Mucosa of descending colon (tissue), 3 donors: ENCODE measurements at regions not wholly inside any gene's neighbourhood (a gene's known extent, or its start where the extent isn't known, plus 50 kb on each side); places are given as distances from the start of the nearest gene placed in this dataset.
"Not testable (repeated sequence)": the region's sequence is repeated elsewhere in the genome, so short reads cannot be mapped to it uniquely, and the experiment has no call there.

Source experiments
- ATAC-seq: fragments of 200-7000 bp; cut with Tn5 transposase; one replicate; pipeline ENCODE4 v1.9.1; 2020; ENCODE audit warnings: mild to moderate bottlenecking, moderate library complexity
- DNase-seq, 3 donors: peaks; one replicate each; pipeline ENCODE4 v3.0.0-alpha.2; 2020
- H3K36me3 ChIP-seq: fragments of 200-600 bp; one replicate; pipeline ENCODE4 v1.8.0; 2021; ENCODE audit warnings: low read depth, mild to moderate bottlenecking
- H3K4me1 ChIP-seq: fragments of 200-600 bp; one replicate; pipeline ENCODE4 v1.8.0; 2021; ENCODE audit warnings: low read depth, mild to moderate bottlenecking
- H3K4me3 ChIP-seq: fragments of 200-600 bp; one replicate; pipeline ENCODE4 v1.8.0; 2021; ENCODE audit warnings: mild to moderate bottlenecking
- H3K9me3 ChIP-seq: fragments of 200-600 bp; one replicate; pipeline ENCODE4 v1.8.0; 2021; ENCODE audit warnings: mild to moderate bottlenecking
- intact Hi-C, 2 donors: fragments of 100-400 bp; cut with DNase I in 1 of 2; cut with micrococcal nuclease in 1 of 2; formaldehyde crosslinking; loops; one replicate each; pipeline versions ENCODE4 v1.11.0 to v1.11.1; 2022; cut with DNase I, micrococcal nuclease
- TF ChIP-seq, protein P1 (sequence below): fragments of 200-600 bp; IDR thresholded peaks from one replicate; pipeline ENCODE4 v1.8.0; 2022; ENCODE audit warnings: antibody characterized with exemption, mild to moderate bottlenecking
- donor health status: DM: no; HTN: no; CAD: no; lungs with moderate emphysema.
- donor health status: DM: no; HTN: no; CAD: no.
- donor health status: DM: no; HTN: yes; CAD: no.

DNA sequence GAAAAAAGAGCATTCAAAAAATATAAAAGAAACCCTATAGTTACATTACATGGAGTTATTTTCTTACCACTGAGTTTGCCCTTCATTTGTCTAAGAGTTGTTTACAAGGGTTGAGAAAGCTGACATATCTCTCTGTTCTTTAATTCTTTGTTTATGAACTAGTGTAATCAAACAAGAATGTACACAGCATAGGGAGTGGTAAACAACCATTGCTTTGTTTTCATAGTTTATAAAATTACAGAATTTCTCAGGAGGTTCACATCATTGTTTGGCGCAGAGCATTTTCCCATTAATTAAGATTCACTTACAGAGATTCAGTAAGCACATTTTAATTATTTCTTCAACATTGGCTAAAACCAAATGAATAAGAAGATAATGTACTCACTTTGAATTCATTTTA lies 87.6 kb downstream of the IFI44 start:
- Histone ChIP-seq H3K4me3 (no peak overlapping the region), H3K36me3 (no peaks in the 10 kb centered on the region), H3K9me3 (no peaks in the 10 kb centered on the region), H3K4me1 (no peaks in the 10 kb centered on the region)
- DNase-seq (no peak), ATAC-seq (no peak)
- intact Hi-C loops = no loop called here
- TF ChIP-seq, protein P1, sequence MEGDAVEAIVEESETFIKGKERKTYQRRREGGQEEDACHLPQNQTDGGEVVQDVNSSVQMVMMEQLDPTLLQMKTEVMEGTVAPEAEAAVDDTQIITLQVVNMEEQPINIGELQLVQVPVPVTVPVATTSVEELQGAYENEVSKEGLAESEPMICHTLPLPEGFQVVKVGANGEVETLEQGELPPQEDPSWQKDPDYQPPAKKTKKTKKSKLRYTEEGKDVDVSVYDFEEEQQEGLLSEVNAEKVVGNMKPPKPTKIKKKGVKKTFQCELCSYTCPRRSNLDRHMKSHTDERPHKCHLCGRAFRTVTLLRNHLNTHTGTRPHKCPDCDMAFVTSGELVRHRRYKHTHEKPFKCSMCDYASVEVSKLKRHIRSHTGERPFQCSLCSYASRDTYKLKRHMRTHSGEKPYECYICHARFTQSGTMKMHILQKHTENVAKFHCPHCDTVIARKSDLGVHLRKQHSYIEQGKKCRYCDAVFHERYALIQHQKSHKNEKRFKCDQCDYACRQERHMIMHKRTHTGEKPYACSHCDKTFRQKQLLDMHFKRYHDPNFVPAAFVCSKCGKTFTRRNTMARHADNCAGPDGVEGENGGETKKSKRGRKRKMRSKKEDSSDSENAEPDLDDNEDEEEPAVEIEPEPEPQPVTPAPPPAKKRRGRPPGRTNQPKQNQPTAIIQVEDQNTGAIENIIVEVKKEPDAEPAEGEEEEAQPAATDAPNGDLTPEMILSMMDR = no peak

DNA sequence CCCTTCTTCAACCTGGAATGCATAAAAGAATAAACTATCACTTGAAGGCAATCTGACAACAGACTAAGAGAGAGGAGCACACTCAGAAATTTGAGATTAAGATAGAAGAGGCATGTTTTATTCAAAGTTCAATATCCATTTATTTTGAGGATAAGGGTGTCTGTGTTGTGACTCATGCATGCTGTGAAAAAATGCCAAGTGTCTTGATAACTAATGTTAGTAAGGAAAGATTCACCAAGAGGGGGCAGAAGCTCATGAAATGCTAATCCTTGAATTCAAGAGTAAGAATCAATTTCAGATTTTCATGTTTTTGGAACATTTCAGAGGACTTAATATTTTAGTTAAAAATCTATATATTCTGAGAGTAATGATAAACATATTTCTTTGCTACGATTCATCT lies 94.0 kb downstream of the IFI44 start:
- no peaks in the 10 kb centered on the region for H3K4me1 ChIP-seq
- no peak for DNase-seq
- TF ChIP-seq, protein P1 = no peak
- no peaks in the 10 kb centered on the region for H3K9me3 ChIP-seq
- H3K36me3 ChIP-seq = no peaks in the 10 kb centered on the region
- intact Hi-C loops = no loop called here
- ATAC-seq = no peak
- no peak overlapping the region for H3K4me3 ChIP-seq

DNA sequence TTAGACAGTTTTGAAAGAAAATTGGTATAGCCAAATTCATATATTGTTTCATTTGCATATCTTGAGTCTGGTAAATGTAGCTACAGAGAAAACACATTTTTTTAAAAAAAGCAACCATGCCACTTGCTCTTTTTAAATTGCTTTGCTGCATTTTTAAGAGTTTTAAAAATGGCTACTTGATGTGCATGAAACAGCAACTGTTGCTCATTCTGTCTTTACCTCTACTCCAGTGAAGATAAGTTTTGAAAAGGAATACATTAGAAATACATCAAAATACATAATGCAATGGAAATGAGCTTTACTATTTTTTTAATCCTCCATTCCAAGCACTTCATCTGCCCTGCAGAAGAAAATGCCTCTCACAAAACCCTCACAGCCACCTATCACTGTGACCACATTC lies 95.5 kb downstream of the IFI44 start:
- no peak for DNase-seq
- H3K9me3 ChIP-seq = no peaks in the 10 kb centered on the region
- intact Hi-C loops = no loop called here
- H3K4me1 ChIP-seq = no peaks in the 10 kb centered on the region
- no peak for ATAC-seq
- TF ChIP-seq, protein P1 = no peak
- H3K4me3 ChIP-seq = no peak overlapping the region
- no peaks in the 10 kb centered on the region for H3K36me3 ChIP-seq

DNA sequence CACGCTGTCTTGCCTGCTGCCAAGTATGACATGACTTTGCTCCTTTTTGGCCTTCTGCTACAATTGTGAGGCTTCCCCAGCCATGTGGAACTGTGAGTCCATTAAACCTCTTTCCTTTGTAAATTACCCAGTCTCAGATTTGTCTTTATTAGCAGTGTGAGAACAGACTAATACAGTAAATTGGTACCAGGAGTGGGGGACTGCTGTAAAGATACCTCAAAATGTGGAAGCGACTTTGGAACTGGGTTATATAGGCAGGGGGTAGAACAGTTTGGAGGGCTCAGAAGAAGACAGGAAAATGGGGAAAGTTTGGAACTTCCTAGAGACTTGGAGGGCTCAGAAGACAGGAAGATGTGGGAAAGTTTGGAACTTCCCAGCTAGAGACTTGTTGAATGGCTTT lies 104.0 kb downstream of the IFI44 start:
- ATAC-seq, H3K4me3 ChIP-seq, intact Hi-C loops, H3K4me1 ChIP-seq, H3K9me3 ChIP-seq, DNase-seq, H3K36me3 ChIP-seq: not testable (repeated sequence)

DNA sequence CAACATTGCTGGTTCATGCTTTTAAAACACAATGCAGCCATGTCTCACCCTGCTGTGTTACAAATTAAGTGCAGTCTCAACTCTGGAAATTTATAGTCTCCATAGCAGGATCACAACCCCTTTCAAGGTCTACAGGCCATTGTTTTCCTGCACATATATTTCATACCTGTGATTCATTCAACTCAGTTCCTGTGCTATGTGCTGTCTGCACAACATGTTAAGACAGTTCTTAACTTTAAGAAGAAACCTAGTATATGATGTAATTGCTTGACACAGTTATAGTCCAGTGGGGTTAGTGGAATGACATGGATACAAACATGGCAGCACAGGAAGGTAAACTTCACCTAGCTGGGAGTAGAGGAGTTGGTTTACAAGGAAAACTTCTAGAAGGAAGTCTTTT lies 106.4 kb downstream of the IFI44 start:
- H3K4me3 ChIP-seq = no peak overlapping the region
- intact Hi-C loops = no loop called here
- no peak for ATAC-seq
- TF ChIP-seq, protein P1 = no peak
- DNase-seq = no peak
- no peaks in the 10 kb centered on the region for H3K9me3 ChIP-seq
- H3K4me1 ChIP-seq = no peaks in the 10 kb centered on the region
- H3K36me3 ChIP-seq = no peaks in the 10 kb centered on the region

DNA sequence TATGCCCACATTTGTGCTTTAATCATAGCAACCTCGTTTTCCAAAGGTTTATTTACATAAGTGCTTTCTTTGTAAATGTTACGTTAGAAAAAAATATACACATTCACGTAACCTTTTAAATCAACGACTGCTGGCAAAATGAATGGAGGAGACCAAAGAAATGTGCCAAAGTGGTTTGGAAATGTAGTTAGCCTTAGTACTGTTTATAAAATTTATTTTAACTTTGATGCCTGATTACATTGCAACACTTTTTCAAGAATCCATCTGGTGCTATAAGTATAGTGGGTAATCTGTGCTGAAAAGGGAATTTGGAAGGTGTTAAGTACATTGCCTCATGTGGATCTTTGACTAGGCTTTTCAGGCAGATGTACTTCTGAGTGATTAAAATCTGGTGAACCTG lies 108.9 kb downstream of the IFI44 start:
- no peak overlapping the region for H3K4me3 ChIP-seq
- TF ChIP-seq, protein P1 = no peak
- no peak for ATAC-seq
- intact Hi-C loops = no loop called here
- no peaks in the 10 kb centered on the region for H3K4me1 ChIP-seq
- H3K9me3 ChIP-seq = no peaks in the 10 kb centered on the region
- H3K36me3 ChIP-seq = no peaks in the 10 kb centered on the region
- DNase-seq = no peak
